Neural progenitor cell (in vitro differentiated cells): ENCODE measurements at regions not wholly inside any gene's neighbourhood (a gene's known extent, or its start where the extent isn't known, plus 50 kb on each side); places are given as distances from the start of the nearest gene placed in this dataset.

Experiments used
- EZH2 ChIP-seq: fragments of 200-600 bp; sonication (generic); IDR thresholded peaks from 2 replicates; pipeline ENCODE4 v1.6.1; 2017; ENCODE audit warnings: antibody characterized with exemption, mild to moderate bottlenecking, moderate library complexity
- TF ChIP-seq, protein P1 (sequence below): fragments of 200-600 bp; sonication (generic); IDR thresholded peaks from 2 replicates; pipeline ENCODE4 v1.5.1; 2017; ENCODE audit warnings: antibody characterized with exemption, mild to moderate bottlenecking

GRCh38 chrX:38881727-38882126 lies 80.5 kb downstream of the MID1IP1 start:
- TF ChIP-seq, protein P1, sequence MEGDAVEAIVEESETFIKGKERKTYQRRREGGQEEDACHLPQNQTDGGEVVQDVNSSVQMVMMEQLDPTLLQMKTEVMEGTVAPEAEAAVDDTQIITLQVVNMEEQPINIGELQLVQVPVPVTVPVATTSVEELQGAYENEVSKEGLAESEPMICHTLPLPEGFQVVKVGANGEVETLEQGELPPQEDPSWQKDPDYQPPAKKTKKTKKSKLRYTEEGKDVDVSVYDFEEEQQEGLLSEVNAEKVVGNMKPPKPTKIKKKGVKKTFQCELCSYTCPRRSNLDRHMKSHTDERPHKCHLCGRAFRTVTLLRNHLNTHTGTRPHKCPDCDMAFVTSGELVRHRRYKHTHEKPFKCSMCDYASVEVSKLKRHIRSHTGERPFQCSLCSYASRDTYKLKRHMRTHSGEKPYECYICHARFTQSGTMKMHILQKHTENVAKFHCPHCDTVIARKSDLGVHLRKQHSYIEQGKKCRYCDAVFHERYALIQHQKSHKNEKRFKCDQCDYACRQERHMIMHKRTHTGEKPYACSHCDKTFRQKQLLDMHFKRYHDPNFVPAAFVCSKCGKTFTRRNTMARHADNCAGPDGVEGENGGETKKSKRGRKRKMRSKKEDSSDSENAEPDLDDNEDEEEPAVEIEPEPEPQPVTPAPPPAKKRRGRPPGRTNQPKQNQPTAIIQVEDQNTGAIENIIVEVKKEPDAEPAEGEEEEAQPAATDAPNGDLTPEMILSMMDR, result no peak
- TF ChIP-seq EZH2, result no peak
